Endothelial cell of umbilical vein (primary cell): ENCODE measurements at regions not wholly inside any gene's neighbourhood (a gene's known extent, or its start where the extent isn't known, plus 50 kb on each side); places are given as distances from the start of the nearest gene placed in this dataset.

Experiments used
- BruUV-seq: library from RNA; stranded (reverse); fragments of 400-500 nt; replicated peaks from 2 replicates; lab custom pipeline; 2021; lab: Mats Ljungman, UMichigan
- CTCF ChIA-PET: fragments of 300-600, 350-600 bp; sonication (Branson Sonifier 250); formaldehyde crosslinking; loops from one replicate; lab custom pipeline; 2021; ENCODE audit warnings: antibody characterized with exemption, inconsistent platforms; lab: Charles Lee
- POLR2A ChIA-PET: fragments of 300-600, 350-600 bp; sonication (Branson Sonifier 250); formaldehyde crosslinking; loops from one replicate; lab custom pipeline; 2021; ENCODE audit warnings: antibody characterized with exemption, inconsistent platforms; lab: Charles Lee
- DNase-seq: peaks from one replicate; pipeline ENCODE4 v3.0.0-alpha.2; 2011; ENCODE audit warnings: low read depth, low spot score
- FAIRE-seq: peaks from 2 replicates; lab custom pipeline; 2011; peaks lifted over from hg19 to GRCh38; lab: Jason Lieb, UNC
- H2AFZ ChIP-seq: 2 replicates; pipeline ENCODE4 v1.6.0; 2012; ENCODE audit warnings: low read depth, low read length, control low read depth, inconsistent platforms
- H3K27ac ChIP-seq: 2 replicates; pipeline ENCODE4 v1.5.1; 2011; ENCODE audit warnings: low read depth, mild to moderate bottlenecking, control low read depth, low read length, moderate library complexity; ENCODE audit not compliant: insufficient read depth
- H3K27me3 ChIP-seq, 2 experiments: 2 replicates each; pipeline versions ENCODE4 v1.6.0 to v1.6.1; 2011; ENCODE audit warnings: low read length in 2 of 2, mixed read lengths in 1 of 2; ENCODE audit not compliant: control insufficient read depth in 2 of 2, insufficient read depth in 2 of 2
- H3K36me3 ChIP-seq, 2 experiments: 2 replicates in 1 of 2; 3 replicates in 1 of 2; pipeline ENCODE4 v1.5.1; 2011; ENCODE audit warnings: low read length in 2 of 2, mild to moderate bottlenecking in 1 of 2, moderate library complexity in 1 of 2; ENCODE audit not compliant: control insufficient read depth in 2 of 2, insufficient read depth in 2 of 2; ENCODE audit errors: extremely low read depth in 1 of 2
- H3K4me1 ChIP-seq: 3 replicates; pipeline ENCODE4 v1.5.1; 2011; ENCODE audit warnings: mild to moderate bottlenecking, low read length; ENCODE audit not compliant: control insufficient read depth, insufficient read depth; ENCODE audit errors: extremely low read depth
- H3K4me2 ChIP-seq: 2 replicates; pipeline ENCODE4 v1.6.1; 2011; ENCODE audit warnings: low read length, control low read depth, mixed read lengths; ENCODE audit not compliant: insufficient read depth
- H3K4me3 ChIP-seq, 3 experiments: fragments of 200-600 bp in 1 of 3; sonication (generic), shearing (Covaris generic) in 1 of 3; replicated peaks in 1 of 3; 2 replicates each; pipeline ENCODE4 v1.5.1; 2011 to 2016; ENCODE audit warnings: control low read depth in 3 of 3, low read length in 3 of 3, mild to moderate bottlenecking in 2 of 3, inconsistent platforms in 1 of 3, low read depth in 1 of 3, moderate library complexity in 1 of 3; ENCODE audit not compliant: insufficient read depth in 1 of 3
- H3K79me2 ChIP-seq: 2 replicates; pipeline ENCODE4 v1.6.0; 2012; ENCODE audit warnings: low read length, inconsistent platforms; ENCODE audit not compliant: control insufficient read depth, insufficient read depth
- H3K9ac ChIP-seq: replicated peaks from 2 replicates; pipeline ENCODE3; 2011; ENCODE audit warnings: low read length, control low read depth; ENCODE audit not compliant: insufficient read depth; ENCODE audit errors: extremely low read depth
- H3K9me1 ChIP-seq: replicated peaks from 3 replicates; pipeline ENCODE4 v1.6.0; 2011; ENCODE audit warnings: mild to moderate bottlenecking, low read length; ENCODE audit not compliant: control insufficient read depth, insufficient read depth; ENCODE audit errors: extremely low read depth
- H3K9me3 ChIP-seq: replicated peaks from 2 replicates; pipeline ENCODE4 v1.5.1; 2012; ENCODE audit warnings: low read length, inconsistent platforms; ENCODE audit not compliant: control insufficient read depth, insufficient read depth
- H4K20me1 ChIP-seq: replicated peaks from 2 replicates; pipeline ENCODE3; 2011; ENCODE audit warnings: mild to moderate bottlenecking, low read length; ENCODE audit not compliant: control insufficient read depth, insufficient read depth; ENCODE audit errors: extremely low read depth
- CTCF ChIP-seq, 2 donors: IDR thresholded peaks; 1 replicate in 1 of 2; 2 replicates in 1 of 2; pipeline ENCODE4 v1.5.1; 2011; ENCODE audit warnings: low read length in 2 of 2, mild to moderate bottlenecking in 2 of 2, moderate library complexity in 2 of 2, control low read depth in 1 of 2, inconsistent platforms in 1 of 2, low read depth in 1 of 2; ENCODE audit not compliant: insufficient read depth in 1 of 2; ENCODE audit errors: extremely low read depth in 1 of 2
- EZH2 ChIP-seq: IDR thresholded peaks from 2 replicates; pipeline ENCODE4 v1.6.1; 2012; ENCODE audit warnings: borderline replicate concordance, low read depth, mild to moderate bottlenecking, moderate library complexity, low read length, inconsistent platforms; ENCODE audit not compliant: severe bottlenecking
- FOS ChIP-seq: IDR thresholded peaks from 2 replicates; pipeline ENCODE4 v1.6.1; 2011; ENCODE audit warnings: mild to moderate bottlenecking, low read length, moderate library complexity, borderline replicate concordance; ENCODE audit not compliant: insufficient read depth
- GATA2 ChIP-seq: IDR thresholded peaks from 2 replicates; pipeline ENCODE4 v1.7.0; 2011; ENCODE audit warnings: low read depth, mild to moderate bottlenecking, moderate library complexity, mixed read lengths, low read length; ENCODE audit not compliant: insufficient read length, insufficient read depth
- JUN ChIP-seq: IDR thresholded peaks from 2 replicates; pipeline ENCODE4 v1.6.1; 2011; ENCODE audit warnings: borderline replicate concordance, low read depth; ENCODE audit not compliant: insufficient read length, insufficient read depth
- MAX ChIP-seq: IDR thresholded peaks from 2 replicates; pipeline ENCODE4 v1.6.1; 2011; ENCODE audit not compliant: insufficient read depth, insufficient read length
- MYC ChIP-seq: IDR thresholded peaks from one replicate; pipeline ENCODE4 v1.6.1; 2011; ENCODE audit warnings: mild to moderate bottlenecking, low read depth, low read length
- POLR2A ChIP-seq: IDR thresholded peaks from 2 replicates; pipeline ENCODE4 v1.6.1; 2012; ENCODE audit warnings: low read depth, mild to moderate bottlenecking, control low read depth, low read length
- POLR2AphosphoS5 ChIP-seq: IDR thresholded peaks from 2 replicates; pipeline ENCODE4 v1.6.1; 2012; ENCODE audit warnings: low read depth, mild to moderate bottlenecking, control low read depth, low read length, moderate library complexity; ENCODE audit not compliant: insufficient read depth
- dilution Hi-C: fragments of 300-500 bp; cut with MboI; formaldehyde crosslinking; loops from one replicate; pipeline ENCODE4 v1.15.0; 2019; ENCODE audit warnings: low sequenced_read_pairs; ENCODE audit not compliant: extremely low pct_ligation_motif_present
- intact Hi-C: fragments of 100-400 bp; cut with micrococcal nuclease; formaldehyde crosslinking; loops from one replicate; pipeline ENCODE4 v1.10.0; 2022

GRCh38 chr2:144912206-144912605 is 392.3 kb upstream of the ZEB2 start:
- Histone ChIP-seq H3K4me3 (no peak overlapping the region), H3K27me3 (no peaks in the 10 kb centered on the region), H4K20me1 (no peaks in the 10 kb centered on the region), H3K9me1 (no peaks in the 10 kb centered on the region), H3K27ac (no peak overlapping the region), H3K79me2 (no peaks in the 10 kb centered on the region), H2AFZ (no peak overlapping the region), H3K9me3 (no peaks in the 10 kb centered on the region), H3K36me3 (no peaks in the 10 kb centered on the region), H3K4me2 (no peak overlapping the region), H3K4me1 (no peaks in the 10 kb centered on the region), H3K9ac (no peak overlapping the region)
- ChIA-PET POLR2A (no interaction called here), CTCF (no interaction called here)
- TF ChIP-seq MAX, result no peak
- no peak for TF ChIP-seq POLR2A
- TF ChIP-seq EZH2, result no peak
- BruUV-seq, result no TSS peak
- dilution Hi-C loops (no loop called here), intact Hi-C loops (no loop called here)
- no peak for FAIRE-seq
- no peak for DNase-seq

GRCh38 chr2:144905956-144906355 is 386.0 kb upstream of the ZEB2 start:
- dilution Hi-C loops (no loop called here), intact Hi-C loops (no loop called here)
- Histone ChIP-seq H3K4me2 (no peak overlapping the region), H3K79me2 (no peaks in the 10 kb centered on the region), H3K27ac (no peak overlapping the region), H3K4me3 (no peak overlapping the region), H3K9me1 (no peaks in the 10 kb centered on the region), H3K9me3 (no peaks in the 10 kb centered on the region), H4K20me1 (no peaks in the 10 kb centered on the region), H3K36me3 (no peaks in the 10 kb centered on the region), H3K9ac (no peak overlapping the region), H3K27me3 (no peaks in the 10 kb centered on the region), H3K4me1 (no peaks in the 10 kb centered on the region), H2AFZ (no peak overlapping the region)
- BruUV-seq, result no TSS peak
- POLR2A ChIA-PET, result no interaction called here
- DNase-seq (no peak), FAIRE-seq (no peak)
- CTCF ChIA-PET, result no interaction called here
- TF ChIP-seq JUN (no peak), MYC (no peak), FOS (no peak), POLR2AphosphoS5 (no peak), POLR2A (no peak), EZH2 (no peak), GATA2 (no peak), CTCF (IDR thresholded peaks at IDR 0.05; ENCODE audit: extremely low read depth in 1 of 2, insufficient read depth in 1 of 2, low read depth in 1 of 2, low read length in 2 of 2) (no peak), MAX (no peak)
